ENCODE measurements at regions not wholly inside any gene's neighbourhood (a gene's known extent, or its start where the extent isn't known, plus 50 kb on each side); places are given as distances from the start of the nearest gene placed in this dataset.

GRCh38 chr20:51313358-51313827, 229.1 kb downstream of the NFATC2 start:
- DNase-seq (ENCODE audit: low read depth): no peak
- no peak overlapping the region for H3K4me3 ChIP-seq (ENCODE audit: low read length)
- TF ChIP-seq, protein P1, sequence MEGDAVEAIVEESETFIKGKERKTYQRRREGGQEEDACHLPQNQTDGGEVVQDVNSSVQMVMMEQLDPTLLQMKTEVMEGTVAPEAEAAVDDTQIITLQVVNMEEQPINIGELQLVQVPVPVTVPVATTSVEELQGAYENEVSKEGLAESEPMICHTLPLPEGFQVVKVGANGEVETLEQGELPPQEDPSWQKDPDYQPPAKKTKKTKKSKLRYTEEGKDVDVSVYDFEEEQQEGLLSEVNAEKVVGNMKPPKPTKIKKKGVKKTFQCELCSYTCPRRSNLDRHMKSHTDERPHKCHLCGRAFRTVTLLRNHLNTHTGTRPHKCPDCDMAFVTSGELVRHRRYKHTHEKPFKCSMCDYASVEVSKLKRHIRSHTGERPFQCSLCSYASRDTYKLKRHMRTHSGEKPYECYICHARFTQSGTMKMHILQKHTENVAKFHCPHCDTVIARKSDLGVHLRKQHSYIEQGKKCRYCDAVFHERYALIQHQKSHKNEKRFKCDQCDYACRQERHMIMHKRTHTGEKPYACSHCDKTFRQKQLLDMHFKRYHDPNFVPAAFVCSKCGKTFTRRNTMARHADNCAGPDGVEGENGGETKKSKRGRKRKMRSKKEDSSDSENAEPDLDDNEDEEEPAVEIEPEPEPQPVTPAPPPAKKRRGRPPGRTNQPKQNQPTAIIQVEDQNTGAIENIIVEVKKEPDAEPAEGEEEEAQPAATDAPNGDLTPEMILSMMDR (conservative IDR thresholded peaks at IDR 0.05; ENCODE audit: low read depth, low read length): peak; percentile 6

GRCh38 chr20:51312480-51312783, 230.1 kb downstream of the NFATC2 start:
- DNase-seq (ENCODE audit: low read depth): no peak
- TF ChIP-seq, protein P1 (conservative IDR thresholded peaks at IDR 0.05; ENCODE audit: low read depth, low read length): no peak
- no peak overlapping the region for H3K4me3 ChIP-seq (ENCODE audit: low read length)

DNA sequence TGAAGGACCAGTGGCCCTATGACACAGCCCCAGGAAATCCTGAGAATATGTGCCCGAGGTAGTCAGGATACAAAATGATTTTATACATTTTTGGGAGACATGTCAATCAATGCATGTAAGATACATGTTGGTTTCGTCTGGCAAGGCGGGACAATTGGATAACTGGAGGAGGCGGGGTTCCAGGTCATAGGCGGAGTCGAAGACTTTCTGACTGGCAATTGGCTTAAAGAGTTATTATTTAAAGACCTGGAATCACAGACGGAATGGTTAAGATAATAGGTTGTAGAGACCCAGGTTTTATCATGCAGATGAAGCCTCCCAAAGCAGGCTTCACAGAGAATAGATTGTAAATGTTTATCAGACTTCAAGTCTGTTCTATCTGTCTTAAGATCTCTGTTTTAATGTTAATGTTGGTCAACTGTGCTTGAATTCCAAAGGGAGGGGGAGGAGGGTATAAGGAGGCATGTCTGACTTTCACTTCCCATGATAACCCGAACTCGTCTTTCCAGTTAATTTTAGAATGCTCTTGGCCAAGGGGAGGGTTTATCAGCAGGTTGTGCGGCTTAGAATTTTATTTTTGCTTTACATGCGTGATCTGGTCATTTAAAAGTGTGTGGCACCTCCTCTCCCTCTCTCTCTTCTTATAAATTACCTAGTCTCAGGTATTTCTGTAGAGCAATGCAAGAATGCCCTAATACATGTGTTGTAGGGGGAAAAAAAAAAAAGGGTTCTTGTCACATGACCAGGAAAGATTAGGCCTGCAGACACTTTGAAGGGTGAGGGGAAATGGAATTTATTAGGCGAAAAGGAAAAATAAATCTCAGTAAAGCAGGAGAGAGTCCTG, 230.7 kb downstream of the NFATC2 start:
- no peak overlapping the region for H3K4me3 ChIP-seq (ENCODE audit: low read length)
- TF ChIP-seq, protein P1 (conservative IDR thresholded peaks at IDR 0.05; ENCODE audit: low read depth, low read length): no peak
- no peak for DNase-seq (ENCODE audit: low read depth)

DNA sequence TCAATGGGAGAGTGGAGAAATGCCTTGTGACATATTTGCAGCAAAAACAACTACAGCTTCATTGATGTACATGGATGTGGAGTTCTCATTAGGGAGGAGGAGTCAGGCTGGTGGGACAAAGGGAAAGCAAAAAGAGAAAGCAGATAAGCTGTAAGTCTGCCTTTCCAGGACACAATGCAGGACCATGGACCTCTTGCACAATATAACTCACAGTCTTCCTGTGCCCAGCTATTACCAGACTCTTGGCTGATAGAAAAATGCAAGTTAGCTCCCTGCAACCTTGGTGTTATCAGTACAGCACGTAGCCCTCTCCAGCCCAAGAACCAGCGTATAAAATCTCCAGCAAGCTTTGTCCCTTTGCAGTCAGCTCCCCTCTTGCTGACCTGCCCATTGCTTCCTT, 232.3 kb downstream of the NFATC2 start:
- DNase-seq (ENCODE audit: low read depth): no peak
- TF ChIP-seq, protein P1 (conservative IDR thresholded peaks at IDR 0.05; ENCODE audit: low read depth, low read length): no peak
- H3K4me3 ChIP-seq (ENCODE audit: low read length): no peak overlapping the region

DNA sequence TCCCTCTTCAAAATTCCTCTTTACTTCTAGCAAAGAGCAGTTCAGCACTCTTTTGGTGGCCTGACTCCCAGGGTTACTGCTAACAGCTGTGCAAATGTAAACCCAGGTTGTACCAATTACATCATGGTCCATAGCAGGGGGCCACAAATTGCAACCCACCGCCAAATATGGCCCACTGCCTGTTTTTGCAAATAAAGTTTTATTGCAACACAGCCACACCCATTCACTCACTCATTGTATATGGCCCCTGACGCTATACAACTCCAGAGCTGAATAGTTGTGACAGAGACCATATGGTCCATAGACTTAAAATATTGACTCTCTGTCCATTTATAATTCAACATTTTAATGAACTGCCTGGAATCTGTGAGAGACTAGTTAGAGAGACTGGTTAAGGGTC, 233.4 kb downstream of the NFATC2 start:
- no peak overlapping the region for H3K4me3 ChIP-seq (ENCODE audit: low read length)
- TF ChIP-seq, protein P1 (conservative IDR thresholded peaks at IDR 0.05; ENCODE audit: low read depth, low read length): no peak
- no peak for DNase-seq (ENCODE audit: low read depth)

DNA sequence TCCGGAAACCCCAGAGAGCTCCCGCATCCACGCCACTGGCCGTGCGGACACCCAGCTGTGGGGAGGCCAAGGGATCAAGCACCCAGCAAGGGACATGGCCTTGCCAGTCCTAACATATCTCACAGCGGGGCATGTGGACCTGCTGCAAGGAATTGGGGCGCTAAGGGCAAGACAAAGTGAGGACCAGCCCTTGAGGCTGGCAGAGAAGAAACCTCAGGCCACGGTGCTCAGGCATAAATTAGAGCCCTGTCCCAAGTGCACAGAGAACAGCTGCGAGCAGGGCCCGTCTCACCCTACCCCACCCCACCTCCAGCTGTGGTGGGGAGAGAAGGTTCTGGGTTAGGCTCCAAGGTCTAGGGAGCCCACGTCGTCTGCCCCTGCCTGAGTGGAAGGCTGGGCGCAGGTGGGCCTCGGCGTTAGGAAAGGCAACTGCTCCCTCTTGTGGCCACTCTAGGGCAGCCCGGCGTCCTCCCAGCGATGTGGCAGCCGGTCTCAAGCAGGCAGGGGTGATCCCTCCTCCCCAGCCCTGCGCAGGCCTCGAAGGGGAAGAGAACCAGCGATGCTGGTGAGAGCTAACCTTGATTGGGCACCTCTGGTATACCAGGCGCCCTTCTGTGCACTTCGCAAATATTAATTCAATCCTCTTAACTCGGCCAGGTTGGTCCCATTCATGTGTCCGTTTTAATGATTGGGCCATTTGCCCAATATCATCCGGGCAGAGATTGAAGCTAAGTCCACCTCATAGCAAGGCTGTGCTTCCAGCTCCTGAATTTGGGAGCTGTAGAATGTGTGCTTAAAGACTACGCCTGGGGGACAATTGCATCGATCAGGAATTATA, 235.8 kb downstream of the NFATC2 start:
- TF ChIP-seq, protein P1 (conservative IDR thresholded peaks at IDR 0.05; ENCODE audit: low read depth, low read length): peak; percentile 88
- no peak for DNase-seq (ENCODE audit: low read depth)
- H3K4me3 ChIP-seq (ENCODE audit: low read length): no peak overlapping the region

Measured in retinal pigment epithelial cell (primary cell).